SW480 (cell line): ENCODE measurements at regions not wholly inside any gene's neighbourhood (a gene's known extent, or its start where the extent isn't known, plus 50 kb on each side); places are given as distances from the start of the nearest gene placed in this dataset.

Experiments
- DNase-seq: peaks from one replicate; pipeline ENCODE4 v3.0.0-alpha.2; 2016; ENCODE audit warnings: low spot score

- DNase-seq = no peak
These were observed 491.5 kb upstream of the TGFBR2 start for GRCh38 chr3:30114918-30115317.

GRCh38 chr3:30122359-30122758 lies 484.0 kb upstream of the TGFBR2 start:
- DNase-seq = no peak

GRCh38 chr3:30123224-30123623 lies 483.2 kb upstream of the TGFBR2 start:
- DNase-seq = no peak

GRCh38 chr3:30123755-30124154 lies 482.6 kb upstream of the TGFBR2 start:
- DNase-seq = no peak

GRCh38 chr3:30124435-30125370 lies 481.7 kb upstream of the TGFBR2 start:
- DNase-seq = no peak

GRCh38 chr3:30129765-30130164 lies 476.6 kb upstream of the TGFBR2 start:
- no peak for DNase-seq

- DNase-seq = no peak
These were observed 476.0 kb upstream of the TGFBR2 start for GRCh38 chr3:30130391-30130790.

GRCh38 chr3:30131191-30131590 lies 475.2 kb upstream of the TGFBR2 start:
- DNase-seq = no peak

- no peak for DNase-seq
These were observed 471.2 kb upstream of the TGFBR2 start for GRCh38 chr3:30135190-30135589.

- no peak for DNase-seq
These were observed 467.1 kb upstream of the TGFBR2 start for GRCh38 chr3:30139283-30139682.

GRCh38 chr3:30140356-30141075 lies 465.9 kb upstream of the TGFBR2 start:
- DNase-seq = no peak

GRCh38 chr3:30141178-30141581 lies 465.2 kb upstream of the TGFBR2 start:
- no peak for DNase-seq

GRCh38 chr3:30141927-30142326 lies 464.5 kb upstream of the TGFBR2 start:
- DNase-seq = no peak

- no peak for DNase-seq
These were observed 463.5 kb upstream of the TGFBR2 start for GRCh38 chr3:30142946-30143345.

- no peak for DNase-seq
These were observed 461.1 kb upstream of the TGFBR2 start for GRCh38 chr3:30145281-30145680.

GRCh38 chr3:30146978-30147377 lies 459.4 kb upstream of the TGFBR2 start:
- peak; percentile 5 for DNase-seq

- DNase-seq = no peak
These were observed 451.5 kb upstream of the TGFBR2 start for GRCh38 chr3:30154853-30155252.

GRCh38 chr3:30155755-30156154 lies 450.6 kb upstream of the TGFBR2 start:
- no peak for DNase-seq

- DNase-seq = no peak
These were observed 449.6 kb upstream of the TGFBR2 start for GRCh38 chr3:30156586-30157498.

- DNase-seq = no peak
These were observed 445.0 kb upstream of the TGFBR2 start for GRCh38 chr3:30161375-30161774.

GRCh38 chr3:30162579-30162978 lies 443.8 kb upstream of the TGFBR2 start:
- DNase-seq = no peak

- no peak for DNase-seq
These were observed 439.9 kb upstream of the TGFBR2 start for GRCh38 chr3:30166535-30166934.
